ENCODE measurements at regions not wholly inside any gene's neighbourhood (a gene's known extent, or its start where the extent isn't known, plus 50 kb on each side); places are given as distances from the start of the nearest gene placed in this dataset.
A peak's percentile ranks its signal among the peaks of the same experiment; 100 is the strongest.
"Not testable (repeated sequence)": the region's sequence is repeated elsewhere in the genome, so short reads cannot be mapped to it uniquely, and the experiment has no call there.

DNA sequence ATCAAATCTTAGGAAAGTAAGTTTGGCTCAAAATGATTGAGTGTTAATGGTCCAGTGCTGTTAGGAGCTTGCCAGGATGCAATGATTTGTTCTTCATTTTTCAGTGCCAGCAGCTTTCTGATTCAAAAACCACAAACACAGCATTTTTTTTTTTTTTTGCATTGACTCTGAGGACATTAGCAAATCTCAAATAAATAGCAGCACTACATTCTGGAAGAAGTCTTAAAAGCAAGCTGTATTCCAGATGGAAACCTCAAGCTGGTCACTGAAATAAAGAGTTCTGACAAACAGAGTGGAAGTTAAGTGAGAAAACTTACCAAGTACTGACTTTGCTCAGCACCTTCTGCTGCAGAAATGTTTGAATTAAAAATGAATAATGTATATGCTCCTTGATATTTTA, 1653.1 kb upstream of the CDH9 start:
- Histone ChIP-seq H3K27ac (ENCODE audit: low read depth, low read length) (no peak overlapping the region), H3K27me3 (ENCODE audit: control insufficient read depth, insufficient read depth, low read length) (no peaks in the 10 kb centered on the region), H3K36me3 (ENCODE audit: control insufficient read depth, insufficient read depth, low read length) (no peaks in the 10 kb centered on the region), H3K4me1 (ENCODE audit: control insufficient read depth, insufficient read depth, low read length) (no peaks in the 10 kb centered on the region), H3K9me3 (ENCODE audit: control insufficient read depth, insufficient read depth, low read length) (no peaks in the 10 kb centered on the region), H3K4me3 (ENCODE audit: low read depth, low read length) (no peak overlapping the region)
- peak in 2 of 6 donors; percentile 25 to 42 for DNase-seq (ENCODE audit: low read depth in 4 of 6, low spot score in 6 of 6)

DNA sequence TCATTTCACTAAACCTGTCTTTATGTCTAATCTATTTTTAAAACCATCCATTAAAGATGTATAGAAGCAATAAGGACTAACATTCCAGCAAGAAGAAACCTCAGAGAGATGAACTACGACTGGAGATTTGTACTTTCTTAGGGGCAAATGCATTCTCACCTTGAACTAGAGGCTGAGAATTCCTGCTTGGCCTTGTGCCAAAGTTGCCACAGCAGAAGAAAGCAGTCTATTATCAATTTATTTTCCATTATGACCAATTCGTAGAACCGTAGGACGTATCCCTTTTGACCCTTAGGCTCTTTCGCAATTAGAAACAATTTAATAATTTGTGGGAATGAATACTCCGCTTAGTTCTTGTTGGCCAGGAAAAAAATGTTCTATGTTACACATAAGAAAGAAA, 1647.4 kb upstream of the CDH9 start:
- 100% methylated on average over 1 of the region's 6 CpGs for WGBS (ENCODE audit: insufficient coverage)
- no peaks in the 10 kb centered on the region for H3K27me3 ChIP-seq (ENCODE audit: control insufficient read depth, insufficient read depth, low read length)
- H3K36me3 ChIP-seq (ENCODE audit: control insufficient read depth, insufficient read depth, low read length), result no peaks in the 10 kb centered on the region
- no peaks in the 10 kb centered on the region for H3K4me1 ChIP-seq (ENCODE audit: control insufficient read depth, insufficient read depth, low read length)
- DNase-seq (ENCODE audit: low read depth in 4 of 6, low spot score in 6 of 6), result no peak
- no peak overlapping the region for H3K4me3 ChIP-seq (ENCODE audit: low read depth, low read length)
- no peak overlapping the region for H3K27ac ChIP-seq (ENCODE audit: low read depth, low read length)
- H3K9me3 ChIP-seq (ENCODE audit: control insufficient read depth, insufficient read depth, low read length), result no peaks in the 10 kb centered on the region

DNA sequence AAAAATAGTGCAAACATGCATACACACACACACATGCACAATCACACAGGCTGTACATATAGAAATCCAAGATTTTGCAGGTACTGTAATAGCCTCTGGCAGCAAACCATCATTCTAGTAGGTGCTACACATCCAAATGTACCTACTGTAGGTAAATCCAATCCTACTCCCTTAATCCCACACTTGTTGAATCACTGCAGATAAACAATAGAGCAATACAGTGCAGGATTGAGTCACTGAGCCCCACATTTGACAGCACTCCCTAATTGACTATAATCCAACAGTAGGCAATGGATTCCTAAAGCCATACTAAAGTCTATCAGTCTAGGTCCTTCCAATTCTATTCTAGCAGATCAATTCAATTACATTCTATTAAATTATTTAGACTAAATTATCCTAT, 1640.5 kb upstream of the CDH9 start:
- DNase-seq (ENCODE audit: low read depth in 4 of 6, low spot score in 6 of 6), result no peak
- H3K27ac ChIP-seq (ENCODE audit: low read depth, low read length), result no peak overlapping the region

DNA sequence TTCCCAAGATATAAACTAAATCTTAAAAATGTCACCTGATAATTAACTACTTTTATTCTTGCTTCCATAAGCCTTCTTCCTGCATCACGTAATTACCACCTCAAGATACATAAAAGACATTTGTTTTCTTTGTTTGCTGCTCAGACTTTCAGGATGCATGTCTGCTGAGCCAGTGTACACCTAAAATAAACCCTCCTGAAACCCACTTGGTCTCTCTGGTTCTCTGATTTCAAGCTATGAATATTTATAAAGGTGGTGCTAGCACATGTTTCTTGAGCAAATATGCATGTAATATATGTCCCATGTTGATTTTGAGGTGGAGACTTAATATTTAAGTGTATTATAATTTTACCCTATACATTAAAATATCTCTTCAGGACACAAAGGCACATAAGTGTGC, 1627.7 kb upstream of the CDH9 start:
- Histone ChIP-seq H3K9me3 (ENCODE audit: control insufficient read depth, insufficient read depth, low read length) (peaks cover 5% of the 10 kb centered on the region), H3K36me3 (ENCODE audit: control insufficient read depth, insufficient read depth, low read length) (no peaks in the 10 kb centered on the region), H3K27ac (ENCODE audit: low read depth, low read length) (no peak overlapping the region), H3K4me3 (ENCODE audit: low read depth, low read length) (no peak overlapping the region), H3K27me3 (ENCODE audit: control insufficient read depth, insufficient read depth, low read length) (no peaks in the 10 kb centered on the region), H3K4me1 (ENCODE audit: control insufficient read depth, insufficient read depth, low read length) (no peaks in the 10 kb centered on the region)
- DNase-seq (ENCODE audit: low read depth in 4 of 6, low spot score in 6 of 6), result no peak
- WGBS (ENCODE audit: insufficient coverage), result 80% methylated on average over 1 of the region's 1 CpG

More for the DNA sequence above, 1640.5 kb upstream of the CDH9 start:
- no peak overlapping the region for H3K4me3 ChIP-seq (ENCODE audit: low read depth, low read length)
- H3K36me3 ChIP-seq (ENCODE audit: control insufficient read depth, insufficient read depth, low read length), result no peaks in the 10 kb centered on the region
- no peaks in the 10 kb centered on the region for H3K4me1 ChIP-seq (ENCODE audit: control insufficient read depth, insufficient read depth, low read length)
- no peaks in the 10 kb centered on the region for H3K27me3 ChIP-seq (ENCODE audit: control insufficient read depth, insufficient read depth, low read length)
- no peaks in the 10 kb centered on the region for H3K9me3 ChIP-seq (ENCODE audit: control insufficient read depth, insufficient read depth, low read length)

DNA sequence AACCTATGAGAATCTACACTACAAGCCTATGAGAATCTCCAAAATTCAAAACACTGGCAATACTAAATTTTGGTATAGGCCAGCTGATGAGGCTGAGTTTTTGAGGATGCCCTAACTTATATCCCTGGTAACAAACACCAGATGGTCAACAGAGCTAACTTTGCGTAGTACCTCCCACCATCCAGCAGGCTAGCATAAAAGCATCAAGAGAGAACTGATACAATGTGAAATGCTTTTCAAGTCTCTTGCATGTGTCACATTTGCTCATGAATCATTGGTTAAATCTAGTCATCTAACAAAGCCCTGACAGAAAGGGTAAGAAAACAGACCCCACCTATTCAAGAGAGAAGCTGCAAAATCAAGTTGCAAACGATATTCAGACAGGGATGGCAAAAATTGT, 1609.7 kb upstream of the CDH9 start:
- no peaks in the 10 kb centered on the region for H3K27me3 ChIP-seq (ENCODE audit: control insufficient read depth, insufficient read depth, low read length)
- no peaks in the 10 kb centered on the region for H3K36me3 ChIP-seq (ENCODE audit: control insufficient read depth, insufficient read depth, low read length)
- H3K9me3 ChIP-seq (ENCODE audit: control insufficient read depth, insufficient read depth, low read length), result no peaks in the 10 kb centered on the region
- H3K4me1 ChIP-seq (ENCODE audit: control insufficient read depth, insufficient read depth, low read length), result no peaks in the 10 kb centered on the region
- H3K4me3 ChIP-seq (ENCODE audit: low read depth, low read length), result no peak overlapping the region
- 57% methylated on average over 1 of the region's 2 CpGs for WGBS (ENCODE audit: insufficient coverage)
- no peak for DNase-seq (ENCODE audit: low read depth in 4 of 6, low spot score in 6 of 6)
- H3K27ac ChIP-seq (ENCODE audit: low read depth, low read length), result no peak overlapping the region

DNA sequence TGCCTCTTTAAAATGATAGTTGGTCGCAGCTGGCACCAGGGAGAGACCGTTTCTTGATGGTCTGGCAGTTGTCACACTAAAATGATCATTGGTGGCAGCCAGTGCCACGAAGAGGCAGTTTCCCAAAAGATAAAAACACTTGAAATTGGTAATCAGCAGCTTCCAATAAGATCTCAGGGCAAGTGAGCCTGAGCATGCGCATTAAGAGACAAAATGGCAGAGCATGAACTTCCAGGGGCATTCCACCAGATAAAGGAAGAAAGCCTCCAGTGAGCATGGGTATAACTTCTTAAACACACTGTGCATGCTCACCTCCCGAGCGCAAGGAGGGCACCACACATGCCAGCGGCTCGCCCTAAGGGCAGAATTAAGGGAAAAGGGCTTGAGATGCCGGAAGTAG, 1594.2 kb upstream of the CDH9 start:
- H3K4me3 ChIP-seq (ENCODE audit: low read depth, low read length), result no peak overlapping the region
- H3K4me1 ChIP-seq (ENCODE audit: control insufficient read depth, insufficient read depth, low read length), result no peaks in the 10 kb centered on the region
- no peaks in the 10 kb centered on the region for H3K9me3 ChIP-seq (ENCODE audit: control insufficient read depth, insufficient read depth, low read length)
- H3K27ac ChIP-seq (ENCODE audit: low read depth, low read length), result no peak overlapping the region
- 90% methylated on average over 7 of the region's 9 CpGs for WGBS (ENCODE audit: insufficient coverage)
- no peaks in the 10 kb centered on the region for H3K36me3 ChIP-seq (ENCODE audit: control insufficient read depth, insufficient read depth, low read length)
- no peaks in the 10 kb centered on the region for H3K27me3 ChIP-seq (ENCODE audit: control insufficient read depth, insufficient read depth, low read length)
- DNase-seq (ENCODE audit: low read depth in 4 of 6, low spot score in 6 of 6), result no peak

DNA sequence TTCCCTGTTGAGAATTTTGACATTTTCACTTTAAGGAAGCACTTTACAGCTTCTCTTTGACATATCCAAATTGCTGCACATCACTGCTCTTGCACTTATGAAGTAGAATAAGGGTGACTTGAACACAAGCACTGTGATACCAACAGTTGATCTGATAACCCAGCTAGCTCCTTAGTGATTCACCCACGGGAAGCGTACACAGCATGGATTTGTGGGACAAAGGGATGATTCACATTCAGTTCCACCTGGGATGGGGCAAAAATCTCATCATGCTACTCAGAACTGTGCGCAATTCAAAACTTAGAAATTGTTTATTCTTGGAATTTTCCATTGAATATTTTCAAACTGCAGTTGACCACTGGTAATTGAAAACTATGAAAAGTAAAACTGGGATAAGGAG, 1565.5 kb upstream of the CDH9 start:
- Histone ChIP-seq H3K4me1 (ENCODE audit: control insufficient read depth, insufficient read depth, low read length) (no peaks in the 10 kb centered on the region), H3K27ac (ENCODE audit: low read depth, low read length) (no peak overlapping the region), H3K27me3 (ENCODE audit: control insufficient read depth, insufficient read depth, low read length) (no peaks in the 10 kb centered on the region), H3K36me3 (ENCODE audit: control insufficient read depth, insufficient read depth, low read length) (no peaks in the 10 kb centered on the region), H3K9me3 (ENCODE audit: control insufficient read depth, insufficient read depth, low read length) (peaks cover 3% of the 10 kb centered on the region), H3K4me3 (ENCODE audit: low read depth, low read length) (no peak overlapping the region)
- DNase-seq (ENCODE audit: low read depth in 4 of 6, low spot score in 6 of 6), result no peak
- 75% methylated on average over 2 of the region's 3 CpGs for WGBS (ENCODE audit: insufficient coverage)

DNA sequence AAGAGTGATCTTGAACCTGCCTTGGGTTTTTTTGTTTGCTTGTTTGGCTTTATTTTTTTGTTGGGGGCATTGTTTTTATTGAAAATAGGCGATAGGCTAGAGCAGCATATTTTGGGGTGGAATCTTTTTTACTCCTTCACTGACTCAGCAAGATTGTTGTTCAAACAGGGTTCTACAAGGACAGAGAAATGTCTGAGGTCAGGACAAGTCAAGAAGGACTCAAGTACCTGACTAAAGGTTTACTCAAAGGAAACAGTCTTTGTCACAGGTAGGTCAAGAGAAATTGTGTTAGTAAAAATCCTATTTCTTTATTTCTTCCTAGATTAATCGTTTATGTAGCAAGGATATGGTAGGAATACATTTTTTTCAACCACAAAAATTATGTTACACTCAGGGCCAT, 1564.0 kb upstream of the CDH9 start:
- no peaks in the 10 kb centered on the region for H3K4me1 ChIP-seq (ENCODE audit: control insufficient read depth, insufficient read depth, low read length)
- no peaks in the 10 kb centered on the region for H3K27me3 ChIP-seq (ENCODE audit: control insufficient read depth, insufficient read depth, low read length)
- no CpG with 5 or more reads among the region's 2 CpGs for WGBS (ENCODE audit: insufficient coverage)
- no peaks in the 10 kb centered on the region for H3K36me3 ChIP-seq (ENCODE audit: control insufficient read depth, insufficient read depth, low read length)
- H3K27ac ChIP-seq (ENCODE audit: low read depth, low read length), result no peak overlapping the region
- no peak for DNase-seq (ENCODE audit: low read depth in 4 of 6, low spot score in 6 of 6)
- no peak overlapping the region for H3K4me3 ChIP-seq (ENCODE audit: low read depth, low read length)
- H3K9me3 ChIP-seq (ENCODE audit: control insufficient read depth, insufficient read depth, low read length), result no peaks in the 10 kb centered on the region

DNA sequence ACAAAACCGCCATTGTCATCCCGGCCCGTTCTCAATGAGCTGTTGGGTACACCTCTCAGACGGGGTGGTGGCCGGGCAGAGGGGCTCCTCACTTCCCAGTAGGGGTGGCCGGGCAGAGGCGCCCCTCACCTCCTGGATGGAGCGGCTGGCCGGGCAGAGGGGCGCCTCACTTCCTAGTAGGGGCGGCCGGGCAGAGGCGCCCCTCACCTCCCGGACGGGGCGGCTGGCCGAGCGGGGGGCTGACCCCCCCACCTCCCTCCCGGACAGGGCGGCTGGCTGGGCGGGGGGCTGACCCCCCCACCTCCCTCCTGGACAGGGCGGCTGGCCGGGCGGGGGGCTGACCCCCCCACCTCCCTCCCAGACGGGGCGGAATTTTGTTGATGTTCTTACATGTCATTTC, 1558.3 kb upstream of the CDH9 start:
- WGBS (ENCODE audit: insufficient coverage), result 100% methylated on average over 2 of the region's 26 CpGs
- H3K4me1 ChIP-seq (ENCODE audit: control insufficient read depth, insufficient read depth, low read length); H3K36me3 ChIP-seq (ENCODE audit: control insufficient read depth, insufficient read depth, low read length); H3K27ac ChIP-seq (ENCODE audit: low read depth, low read length); DNase-seq (ENCODE audit: low read depth in 4 of 6, low spot score in 6 of 6); H3K9me3 ChIP-seq (ENCODE audit: control insufficient read depth, insufficient read depth, low read length); H3K4me3 ChIP-seq (ENCODE audit: low read depth, low read length); H3K27me3 ChIP-seq (ENCODE audit: control insufficient read depth, insufficient read depth, low read length): not testable (repeated sequence)

DNA sequence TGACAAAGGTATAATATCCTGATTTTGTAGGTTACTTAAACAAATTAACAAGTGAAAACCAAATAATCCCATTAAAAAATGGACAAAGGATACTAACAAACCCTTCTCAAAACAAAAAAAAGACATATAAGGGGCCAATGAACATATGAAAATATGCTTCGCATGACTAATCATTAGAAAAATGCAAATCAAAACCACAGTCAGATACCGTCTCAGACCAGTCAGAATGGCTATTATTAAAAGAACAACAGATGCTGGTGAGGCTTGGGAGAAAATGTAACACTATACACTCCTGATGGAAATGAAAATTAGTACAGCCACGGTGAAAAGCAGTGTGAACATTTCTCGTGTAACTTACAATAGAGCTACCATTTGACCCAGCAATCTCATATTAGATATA, 1542.2 kb upstream of the CDH9 start:
- DNase-seq (ENCODE audit: low read depth in 4 of 6, low spot score in 6 of 6), result no peak
- no peaks in the 10 kb centered on the region for H3K4me1 ChIP-seq (ENCODE audit: control insufficient read depth, insufficient read depth, low read length)
- H3K27ac ChIP-seq (ENCODE audit: low read depth, low read length), result no peak overlapping the region
- H3K4me3 ChIP-seq (ENCODE audit: low read depth, low read length), result no peak overlapping the region
- H3K36me3 ChIP-seq (ENCODE audit: control insufficient read depth, insufficient read depth, low read length), result no peaks in the 10 kb centered on the region
- H3K9me3 ChIP-seq (ENCODE audit: control insufficient read depth, insufficient read depth, low read length), result peaks cover 3% of the 10 kb centered on the region
- no peaks in the 10 kb centered on the region for H3K27me3 ChIP-seq (ENCODE audit: control insufficient read depth, insufficient read depth, low read length)
- WGBS (ENCODE audit: insufficient coverage), result no CpG with 5 or more reads among the region's 4 CpGs

DNA sequence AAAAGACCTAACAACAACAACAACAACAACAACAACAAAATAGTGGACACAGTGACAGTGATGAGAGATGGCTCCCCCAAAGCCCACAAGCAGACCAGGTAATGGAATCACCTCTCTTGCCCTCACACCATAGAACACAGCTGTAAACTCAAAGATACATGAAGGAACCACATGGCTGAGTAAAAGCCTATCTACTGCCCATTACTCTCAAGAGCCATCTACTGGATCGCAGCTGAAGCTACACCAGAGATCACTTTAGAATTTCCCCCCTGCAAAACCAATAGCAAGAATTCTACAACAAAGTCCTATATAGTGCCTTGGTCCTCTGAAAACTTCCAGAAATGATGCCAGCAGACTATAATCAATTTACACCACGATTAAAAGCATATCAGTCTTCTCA, 1537.6 kb upstream of the CDH9 start:
- no peaks in the 10 kb centered on the region for H3K36me3 ChIP-seq (ENCODE audit: control insufficient read depth, insufficient read depth, low read length)
- 73% methylated on average over 2 of the region's 2 CpGs for WGBS (ENCODE audit: insufficient coverage)
- H3K4me3 ChIP-seq (ENCODE audit: low read depth, low read length), result no peak overlapping the region
- no peak overlapping the region for H3K27ac ChIP-seq (ENCODE audit: low read depth, low read length)
- H3K9me3 ChIP-seq (ENCODE audit: control insufficient read depth, insufficient read depth, low read length), result peaks cover 3% of the 10 kb centered on the region
- H3K27me3 ChIP-seq (ENCODE audit: control insufficient read depth, insufficient read depth, low read length), result no peaks in the 10 kb centered on the region
- DNase-seq (ENCODE audit: low read depth in 4 of 6, low spot score in 6 of 6), result no peak
- no peaks in the 10 kb centered on the region for H3K4me1 ChIP-seq (ENCODE audit: control insufficient read depth, insufficient read depth, low read length)

Measured in spinal cord (tissue), 9 donors.